DOHH2 (cell line): ENCODE measurements at regions not wholly inside any gene's neighbourhood (a gene's known extent, or its start where the extent isn't known, plus 50 kb on each side); places are given as distances from the start of the nearest gene placed in this dataset.

Experiments used
- H3F3A ChIP-seq: fragments of 200-600 bp; sonication (generic), shearing (Covaris generic); 2 replicates; pipeline ENCODE4 v1.6.0; 2016; ENCODE audit warnings: antibody characterized with exemption, mild to moderate bottlenecking; ENCODE audit not compliant: control insufficient read depth, insufficient read depth
- H3K27ac ChIP-seq: fragments of 200-600 bp; sonication (generic); 2 replicates; pipeline ENCODE4 v1.5.1; 2014; ENCODE audit warnings: low read depth, mild to moderate bottlenecking, low read length, moderate library complexity
- H3K27me3 ChIP-seq: fragments of 200-600 bp; sonication (generic); 2 replicates; pipeline ENCODE4 v1.6.1; 2014; ENCODE audit warnings: mild to moderate bottlenecking, low read length, mixed read lengths; ENCODE audit not compliant: control insufficient read depth
- H3K36me3 ChIP-seq: fragments of 200-600 bp; sonication (generic); 2 replicates; pipeline ENCODE4 v1.6.1; 2014; ENCODE audit warnings: mild to moderate bottlenecking, low read length, moderate library complexity, mixed read lengths; ENCODE audit not compliant: control insufficient read depth
- H3K4me1 ChIP-seq: fragments of 200-600 bp; sonication (generic); 2 replicates; pipeline ENCODE4 v1.6.1; 2014; ENCODE audit warnings: mild to moderate bottlenecking, low read length, mixed read lengths; ENCODE audit not compliant: control insufficient read depth
- H3K4me2 ChIP-seq: fragments of 200-600 bp; sonication (generic); 2 replicates; pipeline ENCODE4 v1.6.0; 2014; ENCODE audit warnings: mild to moderate bottlenecking, low read length, moderate library complexity
- H3K4me3 ChIP-seq: fragments of 200-600 bp; sonication (generic); 2 replicates; pipeline ENCODE4 v1.5.1; 2014; ENCODE audit warnings: mild to moderate bottlenecking, low read length, mixed read lengths
- H3K79me2 ChIP-seq: fragments of 200-600 bp; sonication (generic); 2 replicates; pipeline ENCODE4 v1.6.1; 2014; ENCODE audit warnings: mild to moderate bottlenecking, low read length, mixed read lengths; ENCODE audit not compliant: control insufficient read depth
- H3K9me2 ChIP-seq: fragments of 200-600 bp; sonication (generic); replicated peaks from 2 replicates; pipeline ENCODE4 v1.6.1; 2014; ENCODE audit warnings: mild to moderate bottlenecking, low read length, mixed read lengths; ENCODE audit not compliant: control insufficient read depth
- H3K9me3 ChIP-seq: fragments of 200-600 bp; sonication (generic); 2 replicates; pipeline ENCODE4 v1.6.1; 2014; ENCODE audit warnings: antibody characterized with exemption, low read length, mixed read lengths; ENCODE audit not compliant: control insufficient read depth, insufficient read depth
- H4K20me1 ChIP-seq: fragments of 200-600 bp; sonication (generic); 2 replicates; pipeline ENCODE4 v1.6.0; 2014; ENCODE audit warnings: low read depth, mild to moderate bottlenecking, antibody characterized with exemption, low read length, moderate library complexity; ENCODE audit not compliant: control insufficient read depth, insufficient read depth
- EZH2phosphoT487 ChIP-seq: fragments of 200-600 bp; sonication (generic); IDR thresholded peaks from 2 replicates; pipeline ENCODE4 v1.6.1; 2017; ENCODE audit warnings: borderline replicate concordance, mild to moderate bottlenecking, antibody characterized with exemption, low read length, moderate library complexity, mixed read lengths
- TF ChIP-seq, protein P1 (sequence below): fragments of 200-600 bp; sonication (generic); IDR thresholded peaks from one replicate; pipeline ENCODE4 v1.5.1; 2014; ENCODE audit warnings: antibody characterized with exemption, mild to moderate bottlenecking, low read depth, low read length; ENCODE audit not compliant: poor library complexity, severe bottlenecking

- Histone ChIP-seq H3K9me3 (no peaks in the 10 kb centered on the region), H3K79me2 (no peaks in the 10 kb centered on the region), H3K4me3 (no peak overlapping the region), H4K20me1 (peaks cover 7% of the 10 kb centered on the region; the same call in 1 of the 2 replicates), H3K27me3 (no peaks in the 10 kb centered on the region), H3K36me3 (no peaks in the 10 kb centered on the region), H3F3A (no peaks in the 10 kb centered on the region; the same call in 1 of the 2 replicates), H3K9me2 (no peaks in the 10 kb centered on the region), H3K4me1 (no peaks in the 10 kb centered on the region), H3K4me2 (no peak overlapping the region), H3K27ac (no peak overlapping the region)
- TF ChIP-seq, protein P1, sequence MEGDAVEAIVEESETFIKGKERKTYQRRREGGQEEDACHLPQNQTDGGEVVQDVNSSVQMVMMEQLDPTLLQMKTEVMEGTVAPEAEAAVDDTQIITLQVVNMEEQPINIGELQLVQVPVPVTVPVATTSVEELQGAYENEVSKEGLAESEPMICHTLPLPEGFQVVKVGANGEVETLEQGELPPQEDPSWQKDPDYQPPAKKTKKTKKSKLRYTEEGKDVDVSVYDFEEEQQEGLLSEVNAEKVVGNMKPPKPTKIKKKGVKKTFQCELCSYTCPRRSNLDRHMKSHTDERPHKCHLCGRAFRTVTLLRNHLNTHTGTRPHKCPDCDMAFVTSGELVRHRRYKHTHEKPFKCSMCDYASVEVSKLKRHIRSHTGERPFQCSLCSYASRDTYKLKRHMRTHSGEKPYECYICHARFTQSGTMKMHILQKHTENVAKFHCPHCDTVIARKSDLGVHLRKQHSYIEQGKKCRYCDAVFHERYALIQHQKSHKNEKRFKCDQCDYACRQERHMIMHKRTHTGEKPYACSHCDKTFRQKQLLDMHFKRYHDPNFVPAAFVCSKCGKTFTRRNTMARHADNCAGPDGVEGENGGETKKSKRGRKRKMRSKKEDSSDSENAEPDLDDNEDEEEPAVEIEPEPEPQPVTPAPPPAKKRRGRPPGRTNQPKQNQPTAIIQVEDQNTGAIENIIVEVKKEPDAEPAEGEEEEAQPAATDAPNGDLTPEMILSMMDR: no peak
- no peak for TF ChIP-seq EZH2phosphoT487
These were observed 64.1 kb downstream of the RMI2 start for GRCh38 chr16:11409398-11409797.

GRCh38 chr16:11410376-11411058, 65.3 kb downstream of the RMI2 start:
- Histone ChIP-seq H4K20me1 (peaks cover 7% of the 10 kb centered on the region; the same call in 1 of the 2 replicates), H3F3A (no peaks in the 10 kb centered on the region; the same call in 1 of the 2 replicates), H3K36me3 (no peaks in the 10 kb centered on the region), H3K9me3 (no peaks in the 10 kb centered on the region), H3K4me1 (no peaks in the 10 kb centered on the region), H3K4me3 (no peak overlapping the region), H3K4me2 (no peak overlapping the region), H3K27ac (no peak overlapping the region), H3K79me2 (no peaks in the 10 kb centered on the region), H3K27me3 (no peaks in the 10 kb centered on the region), H3K9me2 (no peaks in the 10 kb centered on the region)
- no peak for TF ChIP-seq EZH2phosphoT487
- TF ChIP-seq, protein P1: no peak

DNA sequence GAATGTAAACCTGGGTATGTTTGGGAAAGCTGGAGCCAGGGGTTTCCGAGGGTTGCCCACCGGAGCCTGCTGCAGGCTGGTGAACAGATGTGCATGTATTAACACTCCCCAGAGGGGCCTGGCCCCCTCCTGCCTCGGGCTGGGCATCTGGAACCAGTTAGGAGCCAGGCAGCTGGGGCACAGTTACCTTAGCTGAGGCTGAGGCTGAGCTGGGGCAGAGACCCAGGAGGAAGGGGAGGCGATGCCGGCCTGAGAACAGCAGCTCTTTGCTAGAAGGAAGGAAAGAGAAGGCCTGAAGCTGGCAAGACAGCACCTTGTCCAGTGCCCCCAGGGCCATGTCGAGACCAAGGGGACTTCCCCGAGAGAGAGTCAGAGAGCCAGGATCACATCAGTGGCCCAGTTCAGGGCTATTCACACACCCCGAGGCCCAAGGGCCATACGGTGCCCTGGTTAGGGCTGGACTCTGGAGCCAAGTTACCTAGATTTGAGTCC, 65.8 kb downstream of the RMI2 start:
- Histone ChIP-seq H3K4me3 (no peak overlapping the region), H3K9me2 (no peaks in the 10 kb centered on the region), H3K36me3 (no peaks in the 10 kb centered on the region), H3K4me1 (no peaks in the 10 kb centered on the region), H3F3A (no peaks in the 10 kb centered on the region; the same call in 1 of the 2 replicates), H3K4me2 (no peak overlapping the region), H3K27ac (no peak overlapping the region), H3K27me3 (no peaks in the 10 kb centered on the region), H3K79me2 (no peaks in the 10 kb centered on the region), H3K9me3 (no peaks in the 10 kb centered on the region), H4K20me1 (peaks cover 4% of the 10 kb centered on the region; the same call in 1 of the 2 replicates)
- TF ChIP-seq, protein P1: no peak
- TF ChIP-seq EZH2phosphoT487: no peak
